HUES64 (cell line): ENCODE measurements at regions not wholly inside any gene's neighbourhood (a gene's known extent, or its start where the extent isn't known, plus 50 kb on each side); places are given as distances from the start of the nearest gene placed in this dataset.

ENCODE experiments used
- H3K27ac ChIP-seq: 2 replicates; pipeline ENCODE4 v1.7.0; 2013; ENCODE audit warnings: low read depth, low read length, inconsistent platforms
- H3K27me3 ChIP-seq: 2 replicates; pipeline ENCODE4 v1.6.1; 2013; ENCODE audit warnings: mild to moderate bottlenecking, low read length; ENCODE audit not compliant: insufficient read depth
- H3K36me3 ChIP-seq: 2 replicates; pipeline ENCODE4 v1.6.1; 2013; ENCODE audit warnings: mild to moderate bottlenecking, low read length; ENCODE audit not compliant: insufficient read depth
- H3K4me1 ChIP-seq: 2 replicates; pipeline ENCODE4 v1.6.1; 2013; ENCODE audit warnings: mild to moderate bottlenecking, low read length, moderate library complexity; ENCODE audit not compliant: insufficient read depth
- H3K4me3 ChIP-seq: 2 replicates; pipeline ENCODE4 v1.5.1; 2013; ENCODE audit warnings: mild to moderate bottlenecking, low read length, moderate library complexity
- H3K9ac ChIP-seq: 2 replicates; pipeline ENCODE4 v1.6.1; 2013; ENCODE audit warnings: mild to moderate bottlenecking, low read depth, low read length
- H3K9me3 ChIP-seq: 2 replicates; pipeline ENCODE4 v1.6.1; 2013; ENCODE audit warnings: low read depth, low read length; ENCODE audit not compliant: insufficient read depth
- WGBS: fragments of 150-250, 120-280 bp; methylation state at CpG from one replicate; pipeline ENCODE4 v1.1.7; 2013; ENCODE audit warnings: missing lambda C conversion rate; 5-methylcytosine and 5-hydroxymethylcytosine counted together

GRCh38 chr3:193883551-193883950 lies 252.4 kb upstream of the HES1 start:
- Histone ChIP-seq H3K27ac (no peak overlapping the region), H3K4me1 (peaks cover 4% of the 10 kb centered on the region), H3K36me3 (no peaks in the 10 kb centered on the region), H3K27me3 (no peaks in the 10 kb centered on the region; the same call in 1 of the 2 replicates), H3K9ac (no peak overlapping the region), H3K4me3 (no peak overlapping the region), H3K9me3 (no peaks in the 10 kb centered on the region)
- 93% methylated on average over 3 of the region's 3 CpGs for WGBS

DNA sequence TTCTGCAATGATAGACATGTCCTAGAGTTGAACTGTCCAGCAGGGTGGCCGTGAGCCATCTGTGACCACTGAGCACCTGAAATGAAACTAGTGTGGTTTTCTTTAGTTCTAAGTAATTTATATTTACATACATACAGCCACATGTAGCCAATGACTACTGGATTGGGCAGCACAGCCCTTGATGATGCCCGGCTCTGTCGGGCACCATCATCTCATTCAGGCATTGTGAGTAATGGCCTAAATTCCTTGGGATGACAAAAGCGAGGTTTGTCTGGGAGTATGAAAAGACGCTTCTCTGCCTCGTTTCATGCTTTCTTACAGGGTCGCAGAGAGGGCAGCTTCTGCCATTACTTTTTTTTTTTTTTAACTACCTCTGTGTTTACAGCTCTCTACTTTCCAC lies 251.9 kb upstream of the HES1 start:
- H3K9me3 ChIP-seq = no peaks in the 10 kb centered on the region
- H3K4me1 ChIP-seq = peaks cover 4% of the 10 kb centered on the region
- no peak overlapping the region for H3K9ac ChIP-seq
- H3K4me3 ChIP-seq = no peak overlapping the region
- no peaks in the 10 kb centered on the region; the same call in 1 of the 2 replicates for H3K27me3 ChIP-seq
- WGBS = 92% methylated on average over 7 of the region's 7 CpGs
- no peak overlapping the region for H3K27ac ChIP-seq
- no peaks in the 10 kb centered on the region for H3K36me3 ChIP-seq

DNA sequence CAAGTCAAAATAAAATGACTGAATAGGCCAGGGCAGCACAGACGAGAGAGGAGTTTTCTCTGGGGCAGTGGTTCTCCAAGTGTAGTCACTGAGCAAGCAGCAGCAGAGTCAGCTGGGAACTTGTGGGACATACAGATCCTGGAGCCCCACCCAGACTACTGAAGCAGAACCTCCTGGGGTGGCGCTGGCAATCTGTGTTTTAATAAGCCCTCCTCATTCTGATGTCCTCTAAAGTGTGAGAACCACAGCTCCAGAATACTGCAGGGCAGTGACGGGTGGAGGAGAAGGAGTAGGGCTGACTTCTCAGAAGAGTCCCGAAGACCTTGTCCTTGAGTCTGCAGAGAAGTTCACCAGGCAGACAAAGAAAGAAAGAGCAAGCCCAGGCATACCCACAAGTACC lies 251.3 kb upstream of the HES1 start:
- H3K27me3 ChIP-seq = no peaks in the 10 kb centered on the region; the same call in 1 of the 2 replicates
- 89% methylated on average over 4 of the region's 4 CpGs for WGBS

GRCh38 chr3:193885832-193886231 lies 250.1 kb upstream of the HES1 start:
- Histone ChIP-seq H3K36me3 (no peaks in the 10 kb centered on the region), H3K9ac (no peak overlapping the region), H3K4me3 (no peak overlapping the region), H3K27me3 (no peaks in the 10 kb centered on the region; the same call in 1 of the 2 replicates), H3K9me3 (no peaks in the 10 kb centered on the region), H3K4me1 (peaks cover 8% of the 10 kb centered on the region), H3K27ac (no peak overlapping the region)
- WGBS = 94% methylated on average over 6 of the region's 6 CpGs

More for the DNA sequence above, 251.3 kb upstream of the HES1 start:
- Histone ChIP-seq H3K36me3 (no peaks in the 10 kb centered on the region), H3K9ac (no peak overlapping the region), H3K4me3 (no peak overlapping the region), H3K27ac (no peak overlapping the region), H3K9me3 (no peaks in the 10 kb centered on the region), H3K4me1 (peaks cover 4% of the 10 kb centered on the region)

DNA sequence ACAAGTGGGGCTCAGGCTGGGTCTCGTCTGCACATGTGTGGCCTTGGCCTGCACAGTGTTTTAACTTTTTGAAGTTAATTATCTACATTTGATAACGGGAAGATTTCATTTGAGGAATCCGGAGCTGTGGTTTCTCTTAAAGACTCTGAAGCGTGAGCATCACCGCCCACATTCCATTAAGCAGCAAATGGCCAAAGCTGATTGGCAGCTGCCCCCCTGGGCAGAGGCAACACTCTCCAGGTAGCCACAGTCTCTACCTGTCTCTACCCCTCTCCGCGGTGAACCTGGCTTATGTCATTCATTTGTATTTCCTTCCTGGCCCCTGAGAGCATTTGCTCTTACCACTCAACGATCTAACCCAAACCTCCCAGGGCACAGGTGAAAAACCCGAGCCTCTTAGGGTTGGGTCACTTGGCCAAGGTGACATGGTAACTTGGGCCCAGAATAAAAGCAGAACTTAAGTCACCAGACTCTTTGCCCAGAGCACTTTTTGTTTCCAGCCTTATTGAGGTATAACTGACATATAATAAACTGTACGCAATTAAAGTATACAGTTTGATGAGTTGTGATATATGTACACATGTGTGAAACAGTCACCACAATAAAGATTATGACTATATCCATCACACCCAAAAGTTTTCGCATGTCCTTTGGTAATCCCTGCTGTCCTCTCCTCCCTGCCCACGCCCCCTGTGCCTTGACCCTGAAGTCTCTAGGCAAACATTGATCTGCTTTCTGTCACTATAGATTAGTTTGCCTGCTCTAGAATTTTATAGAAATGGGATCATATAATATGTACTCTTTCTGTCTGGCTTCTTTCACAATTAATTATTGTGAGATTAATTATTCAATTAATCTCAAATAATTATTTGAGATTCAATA lies 245.7 kb upstream of the HES1 start:
- H3K4me1 ChIP-seq = peaks cover 13% of the 10 kb centered on the region
- no peak overlapping the region for H3K9ac ChIP-seq
- no peak overlapping the region for H3K4me3 ChIP-seq
- no peak overlapping the region for H3K27ac ChIP-seq
- no peaks in the 10 kb centered on the region for H3K9me3 ChIP-seq
- H3K36me3 ChIP-seq = no peaks in the 10 kb centered on the region
- 76% methylated on average over 11 of the region's 12 CpGs for WGBS
- no peaks in the 10 kb centered on the region for H3K27me3 ChIP-seq

DNA sequence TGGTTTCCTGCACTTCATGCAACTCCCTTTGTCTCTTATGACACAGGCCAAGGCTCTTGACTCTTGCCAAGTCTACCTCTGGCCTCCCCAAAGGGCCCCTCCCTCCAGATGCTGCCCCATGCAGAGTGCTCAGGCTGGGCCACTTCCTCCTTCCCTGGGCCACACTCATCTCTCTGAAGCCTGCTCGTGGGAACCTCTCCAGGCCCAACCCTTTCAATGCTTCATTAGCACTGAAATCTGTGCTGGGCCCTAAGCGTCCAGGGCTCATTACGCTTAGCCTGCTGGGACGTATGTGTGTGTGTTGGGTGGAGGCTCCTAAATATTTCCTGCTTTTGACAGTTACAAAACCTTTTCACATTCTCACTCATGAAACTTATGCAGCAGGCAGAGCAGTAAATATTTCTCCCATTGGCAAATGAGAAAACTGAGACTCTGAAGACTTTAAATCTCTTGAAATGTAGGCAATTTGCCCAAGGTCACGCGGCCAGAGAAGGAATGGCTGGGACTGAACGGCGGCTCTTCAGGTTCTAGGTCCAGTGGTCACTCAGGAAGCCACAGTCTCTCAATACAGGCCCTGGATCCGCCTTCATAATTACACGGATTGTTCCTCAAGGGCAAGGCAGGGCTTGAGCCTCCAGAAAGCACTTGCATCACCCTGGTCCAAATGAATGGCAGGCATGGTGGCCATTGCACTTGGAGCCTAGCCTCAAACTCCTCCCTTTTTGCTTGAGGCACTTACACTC lies 241.7 kb upstream of the HES1 start:
- Histone ChIP-seq H3K36me3 (no peaks in the 10 kb centered on the region), H3K27me3 (0 out of 2 replicates have a peak, but pooled peaks cover 2% of the 10 kb centered on the region), H3K4me3 (no peak overlapping the region), H3K27ac (no peak overlapping the region), H3K9me3 (no peaks in the 10 kb centered on the region), H3K4me1 (peaks cover 22% of the 10 kb centered on the region), H3K9ac (no peak overlapping the region)
- WGBS = 83% methylated on average over 9 of the region's 10 CpGs

DNA sequence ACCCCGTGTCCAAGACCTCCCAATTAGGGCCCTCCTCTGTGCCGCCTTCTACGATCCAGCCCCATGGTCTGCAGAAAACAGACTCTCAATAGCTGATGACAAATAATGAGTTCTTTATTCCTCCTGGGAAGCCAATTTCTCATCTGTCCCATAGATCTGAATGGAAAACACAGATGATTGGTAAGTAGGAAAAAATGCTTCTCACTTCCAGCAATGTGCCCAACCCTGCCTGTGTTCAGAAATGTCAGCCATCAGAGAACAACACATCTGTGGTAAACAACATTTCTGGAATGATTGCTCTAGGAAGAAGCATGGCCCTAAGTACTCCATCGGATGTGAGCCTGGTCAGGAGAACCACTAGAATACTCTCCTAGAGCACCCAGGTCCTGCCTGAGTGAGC lies 240.5 kb upstream of the HES1 start:
- Histone ChIP-seq H3K9ac (no peak overlapping the region), H3K36me3 (no peaks in the 10 kb centered on the region), H3K27ac (no peak overlapping the region), H3K9me3 (no peaks in the 10 kb centered on the region), H3K4me3 (no peak overlapping the region), H3K27me3 (0 out of 2 replicates have a peak, but pooled peaks cover 2% of the 10 kb centered on the region), H3K4me1 (peaks cover 17% of the 10 kb centered on the region)
- 91% methylated on average over 4 of the region's 4 CpGs for WGBS

DNA sequence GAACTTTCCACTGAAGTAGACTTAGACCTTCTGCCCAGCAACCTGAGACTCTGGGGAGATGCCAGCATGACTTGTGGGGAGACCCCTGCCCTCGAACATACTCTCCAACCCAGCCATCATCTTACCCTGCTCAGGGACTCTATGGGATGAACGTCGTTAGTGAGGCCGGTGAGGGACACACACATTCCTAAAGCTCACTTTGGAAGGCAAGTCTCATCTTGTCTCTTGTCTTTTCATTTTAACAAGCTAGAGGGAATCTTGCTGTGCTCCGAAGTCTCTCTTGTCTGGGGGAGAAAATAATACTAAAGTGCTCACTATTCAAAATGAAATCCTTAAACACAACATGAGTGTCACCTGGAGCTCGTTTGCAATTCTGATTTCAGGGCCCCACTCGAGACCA lies 239.5 kb upstream of the HES1 start:
- H3K9me3 ChIP-seq = no peaks in the 10 kb centered on the region
- H3K36me3 ChIP-seq = no peaks in the 10 kb centered on the region
- H3K27ac ChIP-seq = no peak overlapping the region
- no peak overlapping the region for H3K4me3 ChIP-seq
- H3K4me1 ChIP-seq = peaks cover 17% of the 10 kb centered on the region
- 76% methylated on average over 6 of the region's 7 CpGs for WGBS
- 0 out of 2 replicates have a peak, but pooled peaks cover 2% of the 10 kb centered on the region for H3K27me3 ChIP-seq
- H3K9ac ChIP-seq = no peak overlapping the region

- Histone ChIP-seq H3K4me3 (no peak overlapping the region), H3K4me1 (peaks cover 24% of the 10 kb centered on the region), H3K9me3 (no peaks in the 10 kb centered on the region), H3K36me3 (no peaks in the 10 kb centered on the region), H3K27ac (no peak overlapping the region), H3K27me3 (0 out of 2 replicates have a peak, but pooled peaks cover 2% of the 10 kb centered on the region), H3K9ac (no peak overlapping the region)
- 93% methylated on average over 10 of the region's 10 CpGs for WGBS
Measured at GRCh38 chr3:193897288-193897687, 238.7 kb upstream of the HES1 start.

DNA sequence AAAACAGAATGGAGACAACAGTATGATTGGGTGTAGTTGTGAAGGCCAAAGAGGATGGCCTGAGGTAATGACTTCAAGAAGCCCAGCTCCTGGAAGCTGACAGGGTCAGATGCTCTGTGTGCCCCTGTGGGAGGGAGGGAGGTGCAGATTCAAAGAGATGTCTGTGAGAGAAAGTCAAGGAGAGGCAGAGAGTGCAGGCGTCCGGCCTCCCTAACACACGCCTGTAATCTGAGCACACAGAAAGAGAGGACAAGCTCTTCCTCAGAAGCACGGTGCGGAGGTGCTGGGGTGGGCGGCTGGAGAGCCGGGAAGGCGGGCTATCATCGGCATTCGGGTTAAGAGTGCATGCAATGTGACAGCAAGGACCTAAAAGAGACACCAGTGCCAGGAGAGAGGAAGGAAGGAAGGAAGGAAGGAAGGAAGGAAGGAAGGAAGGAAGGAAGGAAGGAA lies 238.2 kb upstream of the HES1 start:
- H3K4me1 ChIP-seq = peaks cover 28% of the 10 kb centered on the region
- no peak overlapping the region for H3K4me3 ChIP-seq
- H3K9me3 ChIP-seq = no peaks in the 10 kb centered on the region
- H3K27me3 ChIP-seq = 0 out of 2 replicates have a peak, but pooled peaks cover 2% of the 10 kb centered on the region
- 71% methylated on average over 10 of the region's 10 CpGs for whole genome bisulfite sequencing
- no peaks in the 10 kb centered on the region for H3K36me3 ChIP-seq
- no peak overlapping the region for H3K27ac ChIP-seq
- H3K9ac ChIP-seq = no peak overlapping the region

DNA sequence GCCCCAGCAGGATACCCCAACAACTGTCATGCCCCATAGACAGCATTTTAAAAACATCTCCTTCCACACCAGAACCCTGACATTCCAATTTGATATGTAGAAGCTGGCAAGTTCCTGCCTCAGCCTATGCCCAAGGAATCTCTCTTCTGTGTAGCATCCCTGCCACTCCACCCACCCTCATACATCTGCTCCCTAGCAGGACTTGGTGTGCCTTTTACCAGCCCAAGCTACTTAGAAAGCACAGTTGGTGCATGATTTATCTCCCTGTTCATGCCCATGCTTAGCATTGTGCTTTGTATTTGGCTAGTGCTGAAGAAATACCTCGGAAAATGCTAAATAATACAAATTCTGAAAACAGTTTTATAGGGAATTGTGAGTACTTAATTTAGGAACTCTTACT lies 236.9 kb upstream of the HES1 start:
- 78% methylated on average over 1 of the region's 1 CpG for WGBS
- Histone ChIP-seq H3K27me3 (0 out of 2 replicates have a peak, but pooled peaks cover 5% of the 10 kb centered on the region), H3K9me3 (no peaks in the 10 kb centered on the region), H3K4me3 (no peak overlapping the region), H3K27ac (no peak overlapping the region), H3K4me1 (peaks cover 32% of the 10 kb centered on the region), H3K9ac (no peak overlapping the region), H3K36me3 (no peaks in the 10 kb centered on the region)
